HCT116 (cell line): ENCODE measurements at regions not wholly inside any gene's neighbourhood (a gene's known extent, or its start where the extent isn't known, plus 50 kb on each side); places are given as distances from the start of the nearest gene placed in this dataset.

Source experiments
- ATAC-seq: fragments of 200-7000 bp; cut with Tn5 transposase; 2 replicates; pipeline ENCODE4 v1.9.1; 2020; ENCODE audit warnings: mild to moderate bottlenecking, moderate library complexity
- BruUV-seq: library from RNA; stranded (reverse); fragments of 400-500 nt; replicated peaks from 2 replicates; lab custom pipeline; 2021; lab: Mats Ljungman, UMichigan
- CTCF ChIA-PET: fragments of 300-600 bp; sonication (Branson Sonifier 250); formaldehyde crosslinking; loops from one replicate; lab custom pipeline; 2021; ENCODE audit warnings: antibody characterized with exemption; lab: Charles Lee
- POLR2A ChIA-PET: fragments of 300-600, 350-600 bp; sonication (Branson Sonifier 250); formaldehyde crosslinking; loops from one replicate; lab custom pipeline; 2021; ENCODE audit warnings: antibody characterized with exemption; lab: Charles Lee
- RAD21 ChIA-PET, 2 experiments: fragments of 300-600 bp; sonication (Branson Sonifier 250); formaldehyde crosslinking; loops; one replicate each; lab custom pipeline; 2023; ENCODE audit warnings: low total read pairs in 2 of 2; ENCODE audit not compliant: uncharacterized antibody in 2 of 2, unreplicated experiment in 2 of 2, low non-redundant PET in 1 of 2; lab: Charles Lee
- DNase-seq: peaks from one replicate; pipeline ENCODE4 v3.0.0-alpha.2; 2010; ENCODE audit warnings: low read depth, low spot score
- H2AFZ ChIP-seq: fragments of 200-600 bp; shearing (Covaris generic), sonication (generic); 2 replicates; pipeline ENCODE4 v1.6.1; 2017; ENCODE audit warnings: low read depth, mixed run types, mixed read lengths, antibody characterized with exemption, low read length; ENCODE audit not compliant: poor library complexity, severe bottlenecking
- H3K27ac ChIP-seq: 2 replicates; pipeline ENCODE4 v1.5.1; 2012; ENCODE audit warnings: low read depth, low read length
- H3K27me3 ChIP-seq: fragments of 200-600 bp; sonication (generic); 2 replicates; pipeline ENCODE4 v1.6.1; 2016; ENCODE audit warnings: mixed run types, low read length, mixed read lengths; ENCODE audit not compliant: insufficient read depth
- H3K36me3 ChIP-seq, 2 experiments: fragments of 200-500 bp in 1 of 2; fragments of 200-600 bp in 1 of 2; sonication (Bioruptor generic) in 1 of 2; sonication (generic) in 1 of 2; 2 replicates each; pipeline versions ENCODE4 v1.5.1 to v1.6.1; 2014 to 2016; ENCODE audit warnings: low read length in 2 of 2, inconsistent platforms in 1 of 2, mixed read lengths in 1 of 2, mixed run types in 1 of 2; ENCODE audit not compliant: insufficient read depth in 2 of 2, control insufficient read depth in 1 of 2
- H3K4me1 ChIP-seq, 2 experiments: fragments of 200-600 bp in 1 of 2; sonication (generic) in 1 of 2; 2 replicates each; pipeline versions ENCODE4 v1.5.1 to v1.6.1; 2012 to 2017; ENCODE audit warnings: low read length in 2 of 2, inconsistent platforms in 1 of 2, mild to moderate bottlenecking in 1 of 2, mixed read lengths in 1 of 2, mixed run types in 1 of 2, moderate library complexity in 1 of 2; ENCODE audit not compliant: insufficient read depth in 2 of 2, control insufficient read depth in 1 of 2
- H3K4me2 ChIP-seq: fragments of 200-600 bp; sonication (generic); 2 replicates; pipeline ENCODE4 v1.6.1; 2017; ENCODE audit warnings: mixed run types, low read length, mixed read lengths
- H3K4me3 ChIP-seq, 2 experiments: fragments of 200-600 bp in 1 of 2; sonication (generic) in 1 of 2; replicated peaks in 1 of 2; 2 replicates each; pipeline ENCODE4 v1.5.1; 2011 to 2016; ENCODE audit warnings: low read length in 2 of 2, control low read depth in 1 of 2, low read depth in 1 of 2, mild to moderate bottlenecking in 1 of 2, mixed read lengths in 1 of 2, mixed run types in 1 of 2
- H3K79me2 ChIP-seq: fragments of 200-600 bp; sonication (generic); 2 replicates; pipeline ENCODE4 v1.6.1; 2017; ENCODE audit warnings: mild to moderate bottlenecking, mixed run types, low read length, moderate library complexity, mixed read lengths; ENCODE audit not compliant: insufficient read depth
- H3K9ac ChIP-seq: fragments of 200-600 bp; sonication (generic); 2 replicates; pipeline ENCODE4 v1.6.1; 2016; ENCODE audit warnings: low read length, mixed read lengths
- H3K9me2 ChIP-seq: fragments of 200-600 bp; sonication (generic), shearing (Covaris generic); 2 replicates; pipeline ENCODE4 v1.6.1; 2017; ENCODE audit warnings: mixed run types, mild to moderate bottlenecking, moderate library complexity; ENCODE audit not compliant: insufficient read depth
- H3K9me3 ChIP-seq, 2 experiments: fragments of 200-500 bp in 1 of 2; fragments of 200-600 bp in 1 of 2; sonication (Bioruptor generic) in 1 of 2; sonication (generic) in 1 of 2; 2 replicates each; pipeline ENCODE4 v1.6.1; 2014 to 2017; ENCODE audit warnings: low read length in 2 of 2, mixed read lengths in 2 of 2, inconsistent platforms in 1 of 2, low read depth in 1 of 2, mild to moderate bottlenecking in 1 of 2, mixed run types in 1 of 2, moderate library complexity in 1 of 2; ENCODE audit not compliant: control insufficient read depth in 1 of 2, insufficient read depth in 1 of 2
- H4K20me1 ChIP-seq: fragments of 200-600 bp; sonication (generic), shearing (Covaris generic); 2 replicates; pipeline ENCODE4 v1.6.1; 2017; ENCODE audit warnings: mixed run types, mild to moderate bottlenecking, moderate library complexity; ENCODE audit not compliant: insufficient read depth
- CBX3 ChIP-seq: IDR thresholded peaks from 2 replicates; pipeline ENCODE4 v1.6.1; 2012; ENCODE audit warnings: low read depth
- CEBPB ChIP-seq: IDR thresholded peaks from 2 replicates; pipeline ENCODE4 v1.6.1; 2012; ENCODE audit warnings: low read depth
- EGR1 ChIP-seq: IDR thresholded peaks from 2 replicates; pipeline ENCODE4 v1.6.1; 2012; ENCODE audit warnings: low read depth
- ELF1 ChIP-seq: IDR thresholded peaks from 2 replicates; pipeline ENCODE4 v1.6.1; 2012; ENCODE audit warnings: low read depth, borderline replicate concordance
- EZH2 ChIP-seq: fragments of 200-600 bp; sonication (generic); IDR thresholded peaks from 2 replicates; pipeline ENCODE4 v1.6.1; 2017; ENCODE audit warnings: antibody characterized with exemption, mixed run types
- EZH2phosphoT487 ChIP-seq: fragments of 200-600 bp; IDR thresholded peaks from 2 replicates; pipeline ENCODE4 v1.6.1; 2018; ENCODE audit warnings: antibody characterized with exemption, borderline replicate concordance
- POLR2A ChIP-seq: IDR thresholded peaks from 2 replicates; pipeline ENCODE4 v1.7.0; 2011; ENCODE audit warnings: borderline replicate concordance; ENCODE audit not compliant: insufficient read depth, insufficient read length; ENCODE audit errors: extremely low read depth
- POLR2AphosphoS5 ChIP-seq: IDR thresholded peaks from 2 replicates; pipeline ENCODE4 v1.6.1; 2011; ENCODE audit warnings: mild to moderate bottlenecking, low read depth, low read length, moderate library complexity
- RAD21 ChIP-seq: IDR thresholded peaks from 2 replicates; pipeline ENCODE4 v1.6.1; 2012; ENCODE audit warnings: low read depth, mild to moderate bottlenecking
- SP1 ChIP-seq: IDR thresholded peaks from 2 replicates; pipeline ENCODE4 v1.6.1; 2012; ENCODE audit warnings: low read depth
- SRF ChIP-seq: IDR thresholded peaks from 2 replicates; pipeline ENCODE4 v1.6.1; 2012; ENCODE audit warnings: low read depth
- TCF7L2 ChIP-seq: IDR thresholded peaks from 2 replicates; pipeline ENCODE4 v1.7.0; 2011; ENCODE audit warnings: borderline replicate concordance, inconsistent platforms; ENCODE audit not compliant: insufficient read depth, insufficient read length; ENCODE audit errors: extremely low read depth
- ZFX ChIP-seq: fragments of 450-650 bp; IDR thresholded peaks from 2 replicates; pipeline ENCODE4 v1.6.1; 2017
- ZNF274 ChIP-seq: fragments of 200-500 bp; sonication (Bioruptor generic); IDR thresholded peaks from 2 replicates; pipeline ENCODE4 v1.6.1; 2014; ENCODE audit warnings: mild to moderate bottlenecking, low read depth, low read length, inconsistent platforms
- intact Hi-C: fragments of 100-400 bp; cut with micrococcal nuclease; formaldehyde crosslinking; loops from 2 replicates; pipeline ENCODE4 v1.10.0; 2022
- TF ChIP-seq, protein P1 (sequence below): IDR thresholded peaks from 2 replicates; pipeline ENCODE4 v1.6.1; 2012
- TF ChIP-seq, protein P2 (sequence below): IDR thresholded peaks from 2 replicates; pipeline ENCODE4 v1.6.1; 2012; ENCODE audit warnings: low read depth
- TF ChIP-seq, protein P3 (sequence below): IDR thresholded peaks from 2 replicates; pipeline ENCODE4 v1.6.1; 2012
- TF ChIP-seq, protein P4 (sequence below): IDR thresholded peaks from 2 replicates; pipeline ENCODE4 v1.6.1; 2011; ENCODE audit warnings: mild to moderate bottlenecking, low read length, moderate library complexity; ENCODE audit not compliant: insufficient replicate concordance; ENCODE audit errors: extremely low read depth
- TF ChIP-seq, protein P5 (sequence below), 3 experiments: fragments of 200-600 bp in 1 of 3; sonication (generic) in 1 of 3; IDR thresholded peaks in 2 of 3; conservative IDR thresholded peaks in 1 of 3; 2 replicates each; pipeline ENCODE4 v1.5.1; 2012 to 2017; ENCODE audit warnings: low read depth in 2 of 3, low read length in 2 of 3, antibody characterized with exemption in 1 of 3, borderline replicate concordance in 1 of 3, control low read depth in 1 of 3, mild to moderate bottlenecking in 1 of 3, mixed read lengths in 1 of 3, mixed run types in 1 of 3, moderate library complexity in 1 of 3; ENCODE audit not compliant: insufficient read depth in 1 of 3

DNA sequence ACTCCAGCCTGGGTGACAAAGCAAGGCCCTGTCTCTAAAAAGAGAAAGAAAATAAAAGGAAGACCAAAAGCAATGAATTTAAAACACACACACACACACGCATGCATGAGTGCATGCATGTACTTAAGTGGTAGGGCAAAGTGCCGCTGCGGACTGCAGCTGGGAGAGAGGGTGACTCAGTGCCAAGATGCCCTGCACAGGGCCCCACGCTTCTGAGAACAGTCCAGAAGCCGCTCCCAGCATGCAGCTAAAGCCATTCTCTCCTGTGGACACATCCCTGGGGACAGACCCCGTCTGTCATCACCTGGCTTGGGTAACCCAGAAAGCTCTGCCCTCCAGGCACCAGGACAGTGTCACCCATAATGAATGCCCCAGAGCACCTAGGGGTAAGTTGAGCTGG is 61.0 kb upstream of the MYL10 start:
- ChIA-PET CTCF (no interaction called here), RAD21 (interaction anchor here in 1 of 2 experiments (0.5 kb wide), 1 partner anchor 80 kb away, joined by 6 read pairs; no protein-coding TSS in a partner anchor), POLR2A (no interaction called here)
- H3K27ac ChIP-seq, result no peak overlapping the region
- DNase-seq (no peak), ATAC-seq (no peak)
- H3K4me2 ChIP-seq, result no peak overlapping the region
- TF ChIP-seq ZNF274 (no peak), CBX3 (no peak), POLR2AphosphoS5 (no peak), TCF7L2 (no peak), ELF1 (no peak), EZH2phosphoT487 (no peak), SP1 (no peak), RAD21 (no peak), EZH2 (no peak), ZFX (no peak), SRF (no peak), EGR1 (no peak), POLR2A (no peak), CEBPB (no peak)
- TF ChIP-seq, protein P1, sequence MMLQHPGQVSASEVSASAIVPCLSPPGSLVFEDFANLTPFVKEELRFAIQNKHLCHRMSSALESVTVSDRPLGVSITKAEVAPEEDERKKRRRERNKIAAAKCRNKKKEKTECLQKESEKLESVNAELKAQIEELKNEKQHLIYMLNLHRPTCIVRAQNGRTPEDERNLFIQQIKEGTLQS, result no peak
- TF ChIP-seq, protein P2, sequence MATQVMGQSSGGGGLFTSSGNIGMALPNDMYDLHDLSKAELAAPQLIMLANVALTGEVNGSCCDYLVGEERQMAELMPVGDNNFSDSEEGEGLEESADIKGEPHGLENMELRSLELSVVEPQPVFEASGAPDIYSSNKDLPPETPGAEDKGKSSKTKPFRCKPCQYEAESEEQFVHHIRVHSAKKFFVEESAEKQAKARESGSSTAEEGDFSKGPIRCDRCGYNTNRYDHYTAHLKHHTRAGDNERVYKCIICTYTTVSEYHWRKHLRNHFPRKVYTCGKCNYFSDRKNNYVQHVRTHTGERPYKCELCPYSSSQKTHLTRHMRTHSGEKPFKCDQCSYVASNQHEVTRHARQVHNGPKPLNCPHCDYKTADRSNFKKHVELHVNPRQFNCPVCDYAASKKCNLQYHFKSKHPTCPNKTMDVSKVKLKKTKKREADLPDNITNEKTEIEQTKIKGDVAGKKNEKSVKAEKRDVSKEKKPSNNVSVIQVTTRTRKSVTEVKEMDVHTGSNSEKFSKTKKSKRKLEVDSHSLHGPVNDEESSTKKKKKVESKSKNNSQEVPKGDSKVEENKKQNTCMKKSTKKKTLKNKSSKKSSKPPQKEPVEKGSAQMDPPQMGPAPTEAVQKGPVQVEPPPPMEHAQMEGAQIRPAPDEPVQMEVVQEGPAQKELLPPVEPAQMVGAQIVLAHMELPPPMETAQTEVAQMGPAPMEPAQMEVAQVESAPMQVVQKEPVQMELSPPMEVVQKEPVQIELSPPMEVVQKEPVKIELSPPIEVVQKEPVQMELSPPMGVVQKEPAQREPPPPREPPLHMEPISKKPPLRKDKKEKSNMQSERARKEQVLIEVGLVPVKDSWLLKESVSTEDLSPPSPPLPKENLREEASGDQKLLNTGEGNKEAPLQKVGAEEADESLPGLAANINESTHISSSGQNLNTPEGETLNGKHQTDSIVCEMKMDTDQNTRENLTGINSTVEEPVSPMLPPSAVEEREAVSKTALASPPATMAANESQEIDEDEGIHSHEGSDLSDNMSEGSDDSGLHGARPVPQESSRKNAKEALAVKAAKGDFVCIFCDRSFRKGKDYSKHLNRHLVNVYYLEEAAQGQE, result no peak
- TF ChIP-seq, protein P3, sequence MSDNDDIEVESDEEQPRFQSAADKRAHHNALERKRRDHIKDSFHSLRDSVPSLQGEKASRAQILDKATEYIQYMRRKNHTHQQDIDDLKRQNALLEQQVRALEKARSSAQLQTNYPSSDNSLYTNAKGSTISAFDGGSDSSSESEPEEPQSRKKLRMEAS, result no peak
- TF ChIP-seq, protein P4, sequence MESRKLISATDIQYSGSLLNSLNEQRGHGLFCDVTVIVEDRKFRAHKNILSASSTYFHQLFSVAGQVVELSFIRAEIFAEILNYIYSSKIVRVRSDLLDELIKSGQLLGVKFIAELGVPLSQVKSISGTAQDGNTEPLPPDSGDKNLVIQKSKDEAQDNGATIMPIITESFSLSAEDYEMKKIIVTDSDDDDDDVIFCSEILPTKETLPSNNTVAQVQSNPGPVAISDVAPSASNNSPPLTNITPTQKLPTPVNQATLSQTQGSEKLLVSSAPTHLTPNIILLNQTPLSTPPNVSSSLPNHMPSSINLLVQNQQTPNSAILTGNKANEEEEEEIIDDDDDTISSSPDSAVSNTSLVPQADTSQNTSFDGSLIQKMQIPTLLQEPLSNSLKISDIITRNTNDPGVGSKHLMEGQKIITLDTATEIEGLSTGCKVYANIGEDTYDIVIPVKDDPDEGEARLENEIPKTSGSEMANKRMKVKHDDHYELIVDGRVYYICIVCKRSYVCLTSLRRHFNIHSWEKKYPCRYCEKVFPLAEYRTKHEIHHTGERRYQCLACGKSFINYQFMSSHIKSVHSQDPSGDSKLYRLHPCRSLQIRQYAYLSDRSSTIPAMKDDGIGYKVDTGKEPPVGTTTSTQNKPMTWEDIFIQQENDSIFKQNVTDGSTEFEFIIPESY, result no peak
- TF ChIP-seq, protein P5, sequence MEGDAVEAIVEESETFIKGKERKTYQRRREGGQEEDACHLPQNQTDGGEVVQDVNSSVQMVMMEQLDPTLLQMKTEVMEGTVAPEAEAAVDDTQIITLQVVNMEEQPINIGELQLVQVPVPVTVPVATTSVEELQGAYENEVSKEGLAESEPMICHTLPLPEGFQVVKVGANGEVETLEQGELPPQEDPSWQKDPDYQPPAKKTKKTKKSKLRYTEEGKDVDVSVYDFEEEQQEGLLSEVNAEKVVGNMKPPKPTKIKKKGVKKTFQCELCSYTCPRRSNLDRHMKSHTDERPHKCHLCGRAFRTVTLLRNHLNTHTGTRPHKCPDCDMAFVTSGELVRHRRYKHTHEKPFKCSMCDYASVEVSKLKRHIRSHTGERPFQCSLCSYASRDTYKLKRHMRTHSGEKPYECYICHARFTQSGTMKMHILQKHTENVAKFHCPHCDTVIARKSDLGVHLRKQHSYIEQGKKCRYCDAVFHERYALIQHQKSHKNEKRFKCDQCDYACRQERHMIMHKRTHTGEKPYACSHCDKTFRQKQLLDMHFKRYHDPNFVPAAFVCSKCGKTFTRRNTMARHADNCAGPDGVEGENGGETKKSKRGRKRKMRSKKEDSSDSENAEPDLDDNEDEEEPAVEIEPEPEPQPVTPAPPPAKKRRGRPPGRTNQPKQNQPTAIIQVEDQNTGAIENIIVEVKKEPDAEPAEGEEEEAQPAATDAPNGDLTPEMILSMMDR (IDR thresholded peaks at IDR 0.05 in 2 of 3, conservative IDR thresholded peaks at IDR 0.05 in 1 of 3; ENCODE audit: borderline replicate concordance in 1 of 3, insufficient read depth in 1 of 3, low read depth in 2 of 3, low read length in 2 of 3), result no peak
- no peaks in the 10 kb centered on the region for H3K27me3 ChIP-seq
- peaks cover 5 to 13% of the 10 kb centered on the region in 2 experiments; a peak in 3 of 4 replicates for H3K4me1 ChIP-seq
- H4K20me1 ChIP-seq, result no peaks in the 10 kb centered on the region
- no peak overlapping the region for H2AFZ ChIP-seq
- no peak overlapping the region for H3K9ac ChIP-seq
- no peaks in the 10 kb centered on the region for H3K79me2 ChIP-seq
- intact Hi-C loops, result no loop called here
- no peaks in the 10 kb centered on the region for H3K9me2 ChIP-seq
- H3K9me3 ChIP-seq, result no peaks in the 10 kb centered on the region
- no peaks in the 10 kb centered on the region for H3K36me3 ChIP-seq
- no TSS peak for BruUV-seq
- no peak overlapping the region for H3K4me3 ChIP-seq
